ACC112 (cell line): ENCODE measurements at regions not wholly inside any gene's neighbourhood (a gene's known extent, or its start where the extent isn't known, plus 50 kb on each side); places are given as distances from the start of the nearest gene placed in this dataset.
"Not testable (repeated sequence)": the region's sequence is repeated elsewhere in the genome, so short reads cannot be mapped to it uniquely, and the experiment has no call there.

Source experiments
- H2AFZ ChIP-seq: fragments of 200-600 bp; sonication (generic); one replicate; pipeline ENCODE4 v1.6.0; 2017; ENCODE audit warnings: antibody characterized with exemption, low read length; ENCODE audit not compliant: unreplicated experiment
- H3K27ac ChIP-seq: fragments of 200-600 bp; sonication (generic); 2 replicates; pipeline ENCODE4 v1.5.1; 2014; ENCODE audit warnings: low read depth, mild to moderate bottlenecking, antibody characterized with exemption, low read length, moderate library complexity
- H3K27me3 ChIP-seq: fragments of 200-600 bp; sonication (generic); 2 replicates; pipeline ENCODE4 v1.6.1; 2014; ENCODE audit warnings: mild to moderate bottlenecking, antibody characterized with exemption, low read length, moderate library complexity, mixed read lengths; ENCODE audit not compliant: insufficient read depth
- H3K36me3 ChIP-seq: fragments of 200-600 bp; sonication (generic); 2 replicates; pipeline ENCODE4 v1.6.1; 2016; ENCODE audit warnings: mild to moderate bottlenecking, antibody characterized with exemption, low read length, moderate library complexity, mixed read lengths; ENCODE audit not compliant: insufficient read depth
- H3K4me1 ChIP-seq: fragments of 200-600 bp; sonication (generic); one replicate; pipeline ENCODE4 v1.6.1; 2016; ENCODE audit warnings: low read length, mixed read lengths; ENCODE audit not compliant: insufficient read depth, unreplicated experiment, control insufficient read depth
- H3K4me3 ChIP-seq: fragments of 200-600 bp; sonication (generic); 2 replicates; pipeline ENCODE4 v1.5.1; 2014; ENCODE audit warnings: mild to moderate bottlenecking, low read depth, low read length
- H3K79me2 ChIP-seq: fragments of 200-600 bp; sonication (generic); one replicate; pipeline ENCODE4 v1.6.0; 2016; ENCODE audit warnings: low read length; ENCODE audit not compliant: control insufficient read depth, unreplicated experiment, insufficient read depth

- no peaks in the 10 kb centered on the region for H3K27me3 ChIP-seq
- H3K4me3 ChIP-seq = no peak overlapping the region
- no peaks in the 10 kb centered on the region for H3K79me2 ChIP-seq
- H3K27ac ChIP-seq = no peak overlapping the region
- H3K4me1 ChIP-seq = peaks cover 6% of the 10 kb centered on the region
- H3K36me3 ChIP-seq = no peaks in the 10 kb centered on the region
- H2AFZ ChIP-seq = peak overlapping the region; percentile 51
These were observed 134.8 kb upstream of the KLF6 start for GRCh38 chr10:3919709-3920308.

GRCh38 chr10:3917392-3917791 lies 132.4 kb upstream of the KLF6 start:
- not testable (repeated sequence) for H3K27ac ChIP-seq, H3K79me2 ChIP-seq, H3K27me3 ChIP-seq, H3K4me1 ChIP-seq, H3K36me3 ChIP-seq, H2AFZ ChIP-seq, H3K4me3 ChIP-seq

GRCh38 chr10:3914733-3915132 lies 129.7 kb upstream of the KLF6 start:
- H3K4me1 ChIP-seq = no peaks in the 10 kb centered on the region
- no peak overlapping the region for H3K4me3 ChIP-seq

GRCh38 chr10:3911713-3912442 lies 126.9 kb upstream of the KLF6 start:
- Histone ChIP-seq H2AFZ (no peak overlapping the region), H3K27ac (no peak overlapping the region), H3K36me3 (no peaks in the 10 kb centered on the region), H3K27me3 (no peaks in the 10 kb centered on the region), H3K4me1 (peaks cover 11% of the 10 kb centered on the region), H3K4me3 (no peak overlapping the region), H3K79me2 (no peaks in the 10 kb centered on the region)

More at GRCh38 chr10:3914733-3915132, 129.7 kb upstream of the KLF6 start:
- H3K36me3 ChIP-seq = no peaks in the 10 kb centered on the region
- no peak overlapping the region for H2AFZ ChIP-seq
- H3K27me3 ChIP-seq = no peaks in the 10 kb centered on the region
- no peaks in the 10 kb centered on the region for H3K79me2 ChIP-seq
- H3K27ac ChIP-seq = no peak overlapping the region

GRCh38 chr10:3911241-3911640 lies 126.2 kb upstream of the KLF6 start:
- H3K4me3 ChIP-seq = no peak overlapping the region
- H3K27ac ChIP-seq = no peak overlapping the region
- H3K79me2 ChIP-seq = no peaks in the 10 kb centered on the region
- H3K27me3 ChIP-seq = no peaks in the 10 kb centered on the region
- H3K36me3 ChIP-seq = no peaks in the 10 kb centered on the region
- no peak overlapping the region for H2AFZ ChIP-seq
- H3K4me1 ChIP-seq = peaks cover 17% of the 10 kb centered on the region

GRCh38 chr10:3909339-3909738 lies 124.3 kb upstream of the KLF6 start:
- H3K27ac ChIP-seq = no peak overlapping the region
- no peak overlapping the region for H2AFZ ChIP-seq
- no peak overlapping the region for H3K4me3 ChIP-seq
- H3K4me1 ChIP-seq = peaks cover 20% of the 10 kb centered on the region
- H3K36me3 ChIP-seq = no peaks in the 10 kb centered on the region
- no peaks in the 10 kb centered on the region for H3K79me2 ChIP-seq
- H3K27me3 ChIP-seq = no peaks in the 10 kb centered on the region

- no peaks in the 10 kb centered on the region for H3K27me3 ChIP-seq
- no peaks in the 10 kb centered on the region for H3K79me2 ChIP-seq
- H3K4me3 ChIP-seq = no peak overlapping the region
- H3K27ac ChIP-seq = peak overlapping the region; percentile 90
- peaks cover 20% of the 10 kb centered on the region for H3K4me1 ChIP-seq
- H3K36me3 ChIP-seq = no peaks in the 10 kb centered on the region
- no peak overlapping the region for H2AFZ ChIP-seq
These were observed 123.2 kb upstream of the KLF6 start for GRCh38 chr10:3908183-3908582.

- Histone ChIP-seq H3K4me3 (no peak overlapping the region), H3K79me2 (no peaks in the 10 kb centered on the region), H3K36me3 (no peaks in the 10 kb centered on the region), H2AFZ (peak overlapping the region; percentile 43), H3K4me1 (peaks cover 26% of the 10 kb centered on the region), H3K27ac (peak overlapping the region; percentile 90), H3K27me3 (no peaks in the 10 kb centered on the region)
These were observed 122.5 kb upstream of the KLF6 start for GRCh38 chr10:3907514-3907913.

GRCh38 chr10:3906511-3907111 lies 121.6 kb upstream of the KLF6 start:
- no peaks in the 10 kb centered on the region for H3K36me3 ChIP-seq
- no peaks in the 10 kb centered on the region for H3K27me3 ChIP-seq
- H3K4me1 ChIP-seq = peaks cover 35% of the 10 kb centered on the region
- peak overlapping the region; percentile 73 for H2AFZ ChIP-seq
- peak overlapping the region; percentile 90 for H3K27ac ChIP-seq
- no peaks in the 10 kb centered on the region for H3K79me2 ChIP-seq
- peak overlapping the region; percentile 35; the same call in 1 of the 2 replicates for H3K4me3 ChIP-seq

- Histone ChIP-seq H3K27me3 (no peaks in the 10 kb centered on the region), H2AFZ (no peak overlapping the region), H3K4me1 (peaks cover 37% of the 10 kb centered on the region), H3K27ac (no peak overlapping the region), H3K4me3 (no peak overlapping the region), H3K79me2 (no peaks in the 10 kb centered on the region), H3K36me3 (no peaks in the 10 kb centered on the region)
These were observed 119.5 kb upstream of the KLF6 start for GRCh38 chr10:3904419-3904960.
